ENCODE measurements at regions not wholly inside any gene's neighbourhood (a gene's known extent, or its start where the extent isn't known, plus 50 kb on each side); places are given as distances from the start of the nearest gene placed in this dataset.

DNA sequence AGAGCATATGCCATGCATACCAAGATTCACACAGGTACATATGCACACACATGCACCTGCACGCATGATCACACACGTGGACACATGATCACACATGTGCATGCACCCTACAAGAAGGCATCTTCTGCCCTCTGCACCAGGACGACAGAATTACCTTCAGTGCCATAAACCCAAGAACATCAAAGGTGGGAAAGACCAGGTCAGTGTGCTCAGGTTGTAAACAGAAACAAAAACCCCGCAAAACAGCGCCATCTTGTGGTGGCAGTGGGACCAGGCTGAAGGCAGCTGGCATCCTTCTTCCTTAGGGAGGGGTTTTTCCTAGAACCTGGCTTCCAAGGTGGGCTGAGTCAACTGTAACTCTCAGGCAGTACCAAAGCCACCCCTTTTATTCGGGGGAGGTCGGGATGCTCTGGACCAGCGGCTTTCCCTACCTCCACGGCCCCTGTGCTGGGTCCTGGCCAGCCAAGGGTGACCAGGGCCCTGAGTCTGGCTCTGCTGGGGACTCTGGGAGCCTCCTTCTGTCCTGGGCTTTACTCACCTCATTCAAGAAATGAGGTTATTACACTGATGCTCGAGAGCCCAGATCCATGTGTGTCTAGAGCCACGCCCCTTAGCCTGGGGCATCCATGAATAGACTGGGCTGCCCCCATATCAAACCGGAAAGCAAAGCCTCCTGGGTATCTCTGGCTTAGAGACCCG, 69.4 kb upstream of the FGF3 start (continued):
- TF ChIP-seq, protein P1, sequence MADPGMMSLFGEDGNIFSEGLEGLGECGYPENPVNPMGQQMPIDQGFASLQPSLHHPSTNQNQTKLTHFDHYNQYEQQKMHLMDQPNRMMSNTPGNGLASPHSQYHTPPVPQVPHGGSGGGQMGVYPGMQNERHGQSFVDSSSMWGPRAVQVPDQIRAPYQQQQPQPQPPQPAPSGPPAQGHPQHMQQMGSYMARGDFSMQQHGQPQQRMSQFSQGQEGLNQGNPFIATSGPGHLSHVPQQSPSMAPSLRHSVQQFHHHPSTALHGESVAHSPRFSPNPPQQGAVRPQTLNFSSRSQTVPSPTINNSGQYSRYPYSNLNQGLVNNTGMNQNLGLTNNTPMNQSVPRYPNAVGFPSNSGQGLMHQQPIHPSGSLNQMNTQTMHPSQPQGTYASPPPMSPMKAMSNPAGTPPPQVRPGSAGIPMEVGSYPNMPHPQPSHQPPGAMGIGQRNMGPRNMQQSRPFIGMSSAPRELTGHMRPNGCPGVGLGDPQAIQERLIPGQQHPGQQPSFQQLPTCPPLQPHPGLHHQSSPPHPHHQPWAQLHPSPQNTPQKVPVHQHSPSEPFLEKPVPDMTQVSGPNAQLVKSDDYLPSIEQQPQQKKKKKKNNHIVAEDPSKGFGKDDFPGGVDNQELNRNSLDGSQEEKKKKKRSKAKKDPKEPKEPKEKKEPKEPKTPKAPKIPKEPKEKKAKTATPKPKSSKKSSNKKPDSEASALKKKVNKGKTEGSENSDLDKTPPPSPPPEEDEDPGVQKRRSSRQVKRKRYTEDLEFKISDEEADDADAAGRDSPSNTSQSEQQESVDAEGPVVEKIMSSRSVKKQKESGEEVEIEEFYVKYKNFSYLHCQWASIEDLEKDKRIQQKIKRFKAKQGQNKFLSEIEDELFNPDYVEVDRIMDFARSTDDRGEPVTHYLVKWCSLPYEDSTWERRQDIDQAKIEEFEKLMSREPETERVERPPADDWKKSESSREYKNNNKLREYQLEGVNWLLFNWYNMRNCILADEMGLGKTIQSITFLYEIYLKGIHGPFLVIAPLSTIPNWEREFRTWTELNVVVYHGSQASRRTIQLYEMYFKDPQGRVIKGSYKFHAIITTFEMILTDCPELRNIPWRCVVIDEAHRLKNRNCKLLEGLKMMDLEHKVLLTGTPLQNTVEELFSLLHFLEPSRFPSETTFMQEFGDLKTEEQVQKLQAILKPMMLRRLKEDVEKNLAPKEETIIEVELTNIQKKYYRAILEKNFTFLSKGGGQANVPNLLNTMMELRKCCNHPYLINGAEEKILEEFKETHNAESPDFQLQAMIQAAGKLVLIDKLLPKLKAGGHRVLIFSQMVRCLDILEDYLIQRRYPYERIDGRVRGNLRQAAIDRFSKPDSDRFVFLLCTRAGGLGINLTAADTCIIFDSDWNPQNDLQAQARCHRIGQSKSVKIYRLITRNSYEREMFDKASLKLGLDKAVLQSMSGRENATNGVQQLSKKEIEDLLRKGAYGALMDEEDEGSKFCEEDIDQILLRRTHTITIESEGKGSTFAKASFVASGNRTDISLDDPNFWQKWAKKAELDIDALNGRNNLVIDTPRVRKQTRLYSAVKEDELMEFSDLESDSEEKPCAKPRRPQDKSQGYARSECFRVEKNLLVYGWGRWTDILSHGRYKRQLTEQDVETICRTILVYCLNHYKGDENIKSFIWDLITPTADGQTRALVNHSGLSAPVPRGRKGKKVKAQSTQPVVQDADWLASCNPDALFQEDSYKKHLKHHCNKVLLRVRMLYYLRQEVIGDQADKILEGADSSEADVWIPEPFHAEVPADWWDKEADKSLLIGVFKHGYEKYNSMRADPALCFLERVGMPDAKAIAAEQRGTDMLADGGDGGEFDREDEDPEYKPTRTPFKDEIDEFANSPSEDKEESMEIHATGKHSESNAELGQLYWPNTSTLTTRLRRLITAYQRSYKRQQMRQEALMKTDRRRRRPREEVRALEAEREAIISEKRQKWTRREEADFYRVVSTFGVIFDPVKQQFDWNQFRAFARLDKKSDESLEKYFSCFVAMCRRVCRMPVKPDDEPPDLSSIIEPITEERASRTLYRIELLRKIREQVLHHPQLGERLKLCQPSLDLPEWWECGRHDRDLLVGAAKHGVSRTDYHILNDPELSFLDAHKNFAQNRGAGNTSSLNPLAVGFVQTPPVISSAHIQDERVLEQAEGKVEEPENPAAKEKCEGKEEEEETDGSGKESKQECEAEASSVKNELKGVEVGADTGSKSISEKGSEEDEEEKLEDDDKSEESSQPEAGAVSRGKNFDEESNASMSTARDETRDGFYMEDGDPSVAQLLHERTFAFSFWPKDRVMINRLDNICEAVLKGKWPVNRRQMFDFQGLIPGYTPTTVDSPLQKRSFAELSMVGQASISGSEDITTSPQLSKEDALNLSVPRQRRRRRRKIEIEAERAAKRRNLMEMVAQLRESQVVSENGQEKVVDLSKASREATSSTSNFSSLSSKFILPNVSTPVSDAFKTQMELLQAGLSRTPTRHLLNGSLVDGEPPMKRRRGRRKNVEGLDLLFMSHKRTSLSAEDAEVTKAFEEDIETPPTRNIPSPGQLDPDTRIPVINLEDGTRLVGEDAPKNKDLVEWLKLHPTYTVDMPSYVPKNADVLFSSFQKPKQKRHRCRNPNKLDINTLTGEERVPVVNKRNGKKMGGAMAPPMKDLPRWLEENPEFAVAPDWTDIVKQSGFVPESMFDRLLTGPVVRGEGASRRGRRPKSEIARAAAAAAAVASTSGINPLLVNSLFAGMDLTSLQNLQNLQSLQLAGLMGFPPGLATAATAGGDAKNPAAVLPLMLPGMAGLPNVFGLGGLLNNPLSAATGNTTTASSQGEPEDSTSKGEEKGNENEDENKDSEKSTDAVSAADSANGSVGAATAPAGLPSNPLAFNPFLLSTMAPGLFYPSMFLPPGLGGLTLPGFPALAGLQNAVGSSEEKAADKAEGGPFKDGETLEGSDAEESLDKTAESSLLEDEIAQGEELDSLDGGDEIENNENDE (IDR thresholded peaks at IDR 0.05; ENCODE audit: insufficient replicate concordance, low read length) = no peak
- peak; percentile 63; the same call in 1 of the 2 replicates for TF ChIP-seq YY1 (IDR thresholded peaks at IDR 0.05; ENCODE audit: low read depth, low read length)
- TF ChIP-seq TAF1 (IDR thresholded peaks at IDR 0.05; ENCODE audit: low read depth, low read length) = no peak
- no peak for TF ChIP-seq BRCA1 (IDR thresholded peaks at IDR 0.05; ENCODE audit: low read depth, low read length)
- TF ChIP-seq, protein P2, sequence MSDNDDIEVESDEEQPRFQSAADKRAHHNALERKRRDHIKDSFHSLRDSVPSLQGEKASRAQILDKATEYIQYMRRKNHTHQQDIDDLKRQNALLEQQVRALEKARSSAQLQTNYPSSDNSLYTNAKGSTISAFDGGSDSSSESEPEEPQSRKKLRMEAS (IDR thresholded peaks at IDR 0.05) = peak; percentile 32; the same call in 1 of the 2 replicates
- TF ChIP-seq RAD21 (IDR thresholded peaks at IDR 0.05 in 1 of 2, conservative IDR thresholded peaks at IDR 0.05 in 1 of 2; ENCODE audit: low read depth in 2 of 2, low read length in 2 of 2) = peak; percentile 76 to 84
- TF ChIP-seq TAF7 (optimal IDR thresholded peaks at IDR 0.05; ENCODE audit: borderline replicate concordance, low read depth, low read length) = peak; percentile 87
- TF ChIP-seq, protein P3, sequence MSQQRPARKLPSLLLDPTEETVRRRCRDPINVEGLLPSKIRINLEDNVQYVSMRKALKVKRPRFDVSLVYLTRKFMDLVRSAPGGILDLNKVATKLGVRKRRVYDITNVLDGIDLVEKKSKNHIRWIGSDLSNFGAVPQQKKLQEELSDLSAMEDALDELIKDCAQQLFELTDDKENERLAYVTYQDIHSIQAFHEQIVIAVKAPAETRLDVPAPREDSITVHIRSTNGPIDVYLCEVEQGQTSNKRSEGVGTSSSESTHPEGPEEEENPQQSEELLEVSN (IDR thresholded peaks at IDR 0.05) = no peak
